Esophagus squamous epithelium (tissue), 5 donors: ENCODE measurements at regions not wholly inside any gene's neighbourhood (a gene's known extent, or its start where the extent isn't known, plus 50 kb on each side); places are given as distances from the start of the nearest gene placed in this dataset.

Experiments
- DNase-seq: peaks from one replicate; lab custom pipeline; 2025; lab: John Stamatoyannopoulos, UW
- H3K27ac ChIP-seq, 4 donors: fragments of 200-600 bp; sonication (generic); one replicate each; pipeline ENCODE4 v1.5.1; 2016 to 2019; ENCODE audit warnings: mild to moderate bottlenecking in 1 of 4
- H3K27me3 ChIP-seq, 4 donors: fragments of 200-600 bp; sonication (generic); 1 replicate in 3 of 4; 2 replicates in 1 of 4; pipeline versions ENCODE4 v1.5.1 to v1.6.0; 2017 to 2021; ENCODE audit warnings: antibody characterized with exemption in 1 of 4
- H3K36me3 ChIP-seq, 3 donors: fragments of 200-600 bp; sonication (generic); one replicate each; pipeline ENCODE4 v1.5.1; 2016 to 2019
- H3K4me1 ChIP-seq, 3 donors: fragments of 200-600 bp; sonication (generic); one replicate each; pipeline ENCODE4 v1.5.1; 2017 to 2019
- H3K4me3 ChIP-seq, 4 donors: fragments of 200-600 bp; sonication (generic); 1 replicate in 3 of 4; 2 replicates in 1 of 4; pipeline ENCODE4 v1.5.1; 2016 to 2019; ENCODE audit warnings: mild to moderate bottlenecking in 2 of 4, moderate library complexity in 1 of 4
- H3K9me3 ChIP-seq, 3 donors: fragments of 200-600 bp; sonication (generic); one replicate each; pipeline ENCODE4 v1.5.1; 2016 to 2019
- CTCF ChIP-seq, 6 experiments: fragments of 450-650 bp in 4 of 6; fragments of 200-600 bp in 2 of 6; sonication (generic) in 2 of 6; IDR thresholded peaks; one replicate each; pipeline ENCODE4 v1.5.1; 2016 to 2019; ENCODE audit warnings: antibody characterized with exemption in 6 of 6, mild to moderate bottlenecking in 4 of 6, moderate library complexity in 4 of 6
- POLR2A ChIP-seq, 4 donors: fragments of 450-650 bp; IDR thresholded peaks; one replicate each; pipeline ENCODE4 v1.6.1; 2017; ENCODE audit warnings: antibody characterized with exemption in 4 of 4, mild to moderate bottlenecking in 4 of 4, moderate library complexity in 3 of 4
- WGBS, 2 donors: methylation state at CpG; one replicate each; pipeline ENCODE4 v1.1.5; 2018; 5-methylcytosine and 5-hydroxymethylcytosine counted together
- intact Hi-C: fragments of 100-400 bp; cut with DNase I; formaldehyde crosslinking; loops from one replicate; pipeline ENCODE4 v1.15.0; 2022
- donor health status: DM: yes; HTN: yes; CAD: no.

GRCh38 chr3:150349314-150350097 lies 58.6 kb upstream of the TSC22D2 start:
- intact Hi-C loops = no loop called here
- WGBS, 2 donors = 57 to 67% methylated on average over 6 to 7 of the region's 7 CpGs
- no peaks in the 10 kb centered on the region for H3K27me3 ChIP-seq
- H3K4me3 ChIP-seq = no peak overlapping the region
- no peaks in the 10 kb centered on the region for H3K36me3 ChIP-seq
- peaks cover 14 to 76% (median 30%) of the 10 kb centered on the region in 3 donors for H3K4me1 ChIP-seq
- peak in 1 of 6 experiments; percentile 27 for TF ChIP-seq CTCF (IDR thresholded peaks at IDR 0.05)
- TF ChIP-seq POLR2A (IDR thresholded peaks at IDR 0.05) = no peak
- peak overlapping the region; percentile 51 to 77 (median 68) for H3K27ac ChIP-seq
- no peak for DNase-seq
- no peaks in the 10 kb centered on the region for H3K9me3 ChIP-seq

GRCh38 chr3:150348500-150348899 lies 59.6 kb upstream of the TSC22D2 start:
- Histone ChIP-seq H3K36me3 (no peaks in the 10 kb centered on the region), H3K27ac (peak overlapping the region; percentile 51 to 77 (median 68)), H3K27me3 (no peaks in the 10 kb centered on the region), H3K4me1 (peaks cover 14 to 81% (median 33%) of the 10 kb centered on the region in 3 donors), H3K4me3 (no peak overlapping the region), H3K9me3 (no peaks in the 10 kb centered on the region)
- WGBS, 2 donors = 12 to 18% methylated on average over 6 of the region's 6 CpGs
- TF ChIP-seq POLR2A (IDR thresholded peaks at IDR 0.05) = no peak
- TF ChIP-seq CTCF (IDR thresholded peaks at IDR 0.05) = no peak
- intact Hi-C loops = no loop called here
- no peak for DNase-seq

GRCh38 chr3:150346981-150347863 lies 60.9 kb upstream of the TSC22D2 start:
- no peaks in the 10 kb centered on the region for H3K9me3 ChIP-seq
- 39 to 40% methylated on average over 9 to 10 of the region's 10 CpGs for WGBS, 2 donors
- H3K4me3 ChIP-seq = no peak overlapping the region
- H3K4me1 ChIP-seq = peaks cover 14 to 79% (median 33%) of the 10 kb centered on the region in 3 donors
- TF ChIP-seq POLR2A (IDR thresholded peaks at IDR 0.05) = no peak
- no peak for TF ChIP-seq CTCF (IDR thresholded peaks at IDR 0.05)
- H3K27ac ChIP-seq = peak overlapping the region; percentile 57 to 77 (median 68)
- H3K27me3 ChIP-seq = no peaks in the 10 kb centered on the region
- no peak for DNase-seq
- intact Hi-C loops = no loop called here
- no peaks in the 10 kb centered on the region for H3K36me3 ChIP-seq

GRCh38 chr3:150346266-150346665 lies 61.8 kb upstream of the TSC22D2 start:
- H3K4me3 ChIP-seq = no peak overlapping the region
- no peaks in the 10 kb centered on the region for H3K36me3 ChIP-seq
- H3K27ac ChIP-seq = peak overlapping the region in 3 of 4 donors; percentile 64 to 77 (median 73)
- WGBS, 2 donors = 84 to 93% methylated on average over 6 of the region's 6 CpGs
- intact Hi-C loops = no loop called here
- TF ChIP-seq POLR2A (IDR thresholded peaks at IDR 0.05) (no peak), CTCF (IDR thresholded peaks at IDR 0.05) (no peak)
- no peaks in the 10 kb centered on the region for H3K27me3 ChIP-seq
- no peak for DNase-seq
- H3K9me3 ChIP-seq = no peaks in the 10 kb centered on the region
- peaks cover 14 to 71% (median 33%) of the 10 kb centered on the region in 3 donors for H3K4me1 ChIP-seq
